ENCODE measurements at regions not wholly inside any gene's neighbourhood (a gene's known extent, or its start where the extent isn't known, plus 50 kb on each side); places are given as distances from the start of the nearest gene placed in this dataset.
"Not testable (repeated sequence)": the region's sequence is repeated elsewhere in the genome, so short reads cannot be mapped to it uniquely, and the experiment has no call there.

GRCh38 chr2:84300696-84301029, 158.4 kb downstream of the SUCLG1 start:
- intact Hi-C loops (cut with DNase I; ENCODE audit: low total_unique reads) = no loop called here
- Histone ChIP-seq H3K27me3 (no peaks in the 10 kb centered on the region), H3K4me3 (no peak overlapping the region), H3K9me3 (no peaks in the 10 kb centered on the region), H3K36me3 (ENCODE audit: low read depth, missing control alignments) (no peaks in the 10 kb centered on the region), H3K27ac (no peak overlapping the region), H3K4me1 (no peaks in the 10 kb centered on the region)
- TF ChIP-seq, protein P1, sequence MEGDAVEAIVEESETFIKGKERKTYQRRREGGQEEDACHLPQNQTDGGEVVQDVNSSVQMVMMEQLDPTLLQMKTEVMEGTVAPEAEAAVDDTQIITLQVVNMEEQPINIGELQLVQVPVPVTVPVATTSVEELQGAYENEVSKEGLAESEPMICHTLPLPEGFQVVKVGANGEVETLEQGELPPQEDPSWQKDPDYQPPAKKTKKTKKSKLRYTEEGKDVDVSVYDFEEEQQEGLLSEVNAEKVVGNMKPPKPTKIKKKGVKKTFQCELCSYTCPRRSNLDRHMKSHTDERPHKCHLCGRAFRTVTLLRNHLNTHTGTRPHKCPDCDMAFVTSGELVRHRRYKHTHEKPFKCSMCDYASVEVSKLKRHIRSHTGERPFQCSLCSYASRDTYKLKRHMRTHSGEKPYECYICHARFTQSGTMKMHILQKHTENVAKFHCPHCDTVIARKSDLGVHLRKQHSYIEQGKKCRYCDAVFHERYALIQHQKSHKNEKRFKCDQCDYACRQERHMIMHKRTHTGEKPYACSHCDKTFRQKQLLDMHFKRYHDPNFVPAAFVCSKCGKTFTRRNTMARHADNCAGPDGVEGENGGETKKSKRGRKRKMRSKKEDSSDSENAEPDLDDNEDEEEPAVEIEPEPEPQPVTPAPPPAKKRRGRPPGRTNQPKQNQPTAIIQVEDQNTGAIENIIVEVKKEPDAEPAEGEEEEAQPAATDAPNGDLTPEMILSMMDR (IDR thresholded peaks at IDR 0.05) = no peak
- no peak for TF ChIP-seq POLR2A (IDR thresholded peaks at IDR 0.05)
- WGBS, 2 donors = 63 to 79% methylated on average over 4 of the region's 4 CpGs
- no peak for DNase-seq

DNA sequence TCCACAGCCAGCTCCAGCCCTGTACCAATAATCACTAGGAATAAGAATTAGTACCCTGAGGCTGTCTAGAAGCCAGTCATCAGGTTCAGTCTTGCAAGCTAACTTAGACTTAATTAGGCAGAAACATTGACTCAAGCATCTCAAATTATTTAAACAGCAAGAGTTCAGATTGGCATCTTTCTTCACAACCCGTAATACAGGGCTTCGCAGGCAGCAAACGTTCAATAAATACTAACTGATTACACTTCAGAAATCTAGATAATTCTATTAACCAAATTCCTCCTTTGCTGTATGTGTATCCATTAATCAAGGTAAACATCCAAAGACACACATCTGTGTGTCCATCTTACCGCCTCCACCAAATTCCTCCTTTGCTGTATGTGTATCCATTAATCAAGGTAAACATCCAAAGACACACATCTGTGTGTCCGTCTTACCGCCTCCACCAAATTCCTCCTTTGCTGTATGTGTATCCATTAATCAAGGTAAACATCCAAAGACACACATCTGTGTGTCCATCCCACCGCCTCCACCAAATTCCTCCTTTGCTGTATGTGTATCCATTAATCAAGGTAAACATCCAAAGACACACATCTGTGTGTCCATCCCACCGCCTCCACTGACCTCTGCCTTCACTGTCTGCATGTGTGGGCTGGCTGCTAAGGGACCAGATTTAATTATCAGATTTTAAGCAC, 158.9 kb downstream of the SUCLG1 start:
- H3K9me3 ChIP-seq; H3K4me3 ChIP-seq; H3K4me1 ChIP-seq; DNase-seq; H3K36me3 ChIP-seq (ENCODE audit: low read depth, missing control alignments); H3K27me3 ChIP-seq; intact Hi-C loops (cut with DNase I; ENCODE audit: low total_unique reads); H3K27ac ChIP-seq: not testable (repeated sequence)
- WGBS, 2 donors = 81% methylated on average over 8 of the region's 8 CpGs

GRCh38 chr2:84299211-84299775, 159.8 kb downstream of the SUCLG1 start:
- TF ChIP-seq, protein P1 (IDR thresholded peaks at IDR 0.05) = no peak
- TF ChIP-seq POLR2A (IDR thresholded peaks at IDR 0.05) = no peak
- 79 to 91% methylated on average over 3 of the region's 3 CpGs for WGBS, 2 donors
- intact Hi-C loops (cut with DNase I; ENCODE audit: low total_unique reads) = no loop called here
- no peak overlapping the region for H3K4me3 ChIP-seq
- no peaks in the 10 kb centered on the region for H3K9me3 ChIP-seq
- no peaks in the 10 kb centered on the region for H3K36me3 ChIP-seq (ENCODE audit: low read depth, missing control alignments)
- H3K27ac ChIP-seq = no peak overlapping the region
- no peak for DNase-seq
- H3K27me3 ChIP-seq = no peaks in the 10 kb centered on the region
- H3K4me1 ChIP-seq = no peaks in the 10 kb centered on the region

DNA sequence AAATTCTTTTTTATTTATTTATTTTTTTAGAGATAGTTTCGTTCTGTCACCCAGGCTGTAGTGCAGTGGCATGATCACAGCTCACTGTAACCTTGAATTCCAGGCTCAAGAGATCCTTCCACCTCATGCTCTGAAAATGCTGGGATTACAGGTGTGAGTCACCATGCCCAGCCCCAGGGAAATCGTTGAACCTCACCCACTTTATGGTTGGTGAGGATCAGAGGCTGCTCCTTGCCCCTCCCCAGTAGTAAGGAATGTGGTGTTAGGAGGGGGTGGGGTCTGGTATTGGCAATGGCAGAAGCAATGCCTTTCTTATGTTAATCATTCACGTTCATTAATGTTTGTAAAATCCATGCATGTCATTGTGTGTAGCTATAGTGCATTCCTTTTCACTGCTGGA, 161.9 kb downstream of the SUCLG1 start:
- Histone ChIP-seq H3K27me3 (no peaks in the 10 kb centered on the region), H3K27ac (no peak overlapping the region), H3K9me3 (no peaks in the 10 kb centered on the region), H3K36me3 (ENCODE audit: low read depth, missing control alignments) (no peaks in the 10 kb centered on the region), H3K4me3 (no peak overlapping the region), H3K4me1 (no peaks in the 10 kb centered on the region)
- TF ChIP-seq, protein P1 (IDR thresholded peaks at IDR 0.05) = no peak
- TF ChIP-seq POLR2A (IDR thresholded peaks at IDR 0.05) = no peak
- intact Hi-C loops (cut with DNase I; ENCODE audit: low total_unique reads) = no loop called here
- 77 to 84% methylated on average over 3 of the region's 3 CpGs for WGBS, 2 donors
- no peak for DNase-seq

- no peaks in the 10 kb centered on the region for H3K36me3 ChIP-seq (ENCODE audit: low read depth, missing control alignments)
- H3K4me3 ChIP-seq = no peak overlapping the region
- TF ChIP-seq POLR2A (IDR thresholded peaks at IDR 0.05) = no peak
- TF ChIP-seq, protein P1 (IDR thresholded peaks at IDR 0.05) = no peak
- intact Hi-C loops (cut with DNase I; ENCODE audit: low total_unique reads) = no loop called here
- no peaks in the 10 kb centered on the region for H3K9me3 ChIP-seq
- no peaks in the 10 kb centered on the region for H3K27me3 ChIP-seq
- 87 to 96% methylated on average over 6 of the region's 6 CpGs for WGBS, 2 donors
- no peak overlapping the region for H3K27ac ChIP-seq
- DNase-seq = no peak
- no peaks in the 10 kb centered on the region for H3K4me1 ChIP-seq
Measured at GRCh38 chr2:84293791-84294380, 165.2 kb downstream of the SUCLG1 start.

All from testis (tissue), 2 donors.